ENCODE measurements at regions not wholly inside any gene's neighbourhood (a gene's known extent, or its start where the extent isn't known, plus 50 kb on each side); places are given as distances from the start of the nearest gene placed in this dataset.

GRCh38 chr3:76673171-76673570, 366.7 kb upstream of the ROBO2 start:
- POLR2A ChIA-PET (ENCODE audit: partially characterized antibody) = no interaction called here
- no peak overlapping the region for H2BK120ac ChIP-seq (replicated peaks; ENCODE audit: low read depth, low read length)
- no peak overlapping the region for H4K5ac ChIP-seq (ENCODE audit: insufficient read length, low read depth, low read length)
- no peak overlapping the region for H4K8ac ChIP-seq (ENCODE audit: extremely low read depth, insufficient read depth, low read length)
- no peak overlapping the region for H2AK5ac ChIP-seq (ENCODE audit: low read depth, low read length)
- 89% methylated on average over 4 of the region's 4 CpGs; no CpG with 5 or more reads in 1 of the 2 experiments for WGBS, 2 experiments (ENCODE audit: extremely low coverage in 1 of 2, insufficient coverage in 1 of 2, insufficient read length in 1 of 2, insufficient replicate concordance in 2 of 2, low coverage in 1 of 2, low lambda C conversion rate in 2 of 2, missing lambda C conversion rate in 1 of 2)
- H3K23ac ChIP-seq (ENCODE audit: insufficient read length) = no peak overlapping the region
- no peak overlapping the region for H2BK15ac ChIP-seq (ENCODE audit: low read length)
- no peak overlapping the region for H2BK5ac ChIP-seq (ENCODE audit: low read depth, low read length)
- no peak overlapping the region for H2BK20ac ChIP-seq (ENCODE audit: low read length)
- no peak overlapping the region for H3K18ac ChIP-seq (ENCODE audit: extremely low read depth, low read length)
- no peaks in the 10 kb centered on the region for H4K20me1 ChIP-seq (replicated peaks in 1 of 2; ENCODE audit: control insufficient read depth in 1 of 2, insufficient read depth in 2 of 2, low read length in 2 of 2)
- H2AFZ ChIP-seq (ENCODE audit: low read length) = no peak overlapping the region
- no peak overlapping the region for H3K4me3 ChIP-seq (ENCODE audit: extremely low read depth in 1 of 4, insufficient read depth in 2 of 4, low read depth in 3 of 4, low read length in 4 of 4)
- no peak overlapping the region for H3K27ac ChIP-seq (ENCODE audit: low read depth, low read length)
- no peaks in the 10 kb centered on the region for H3K4me1 ChIP-seq (replicated peaks in 1 of 4; ENCODE audit: control insufficient read depth in 3 of 4, insufficient read depth in 4 of 4, low read length in 3 of 4)
- no peak overlapping the region for H4K91ac ChIP-seq (replicated peaks; ENCODE audit: insufficient read length, low read length)
- no peaks in the 10 kb centered on the region for H3K79me2 ChIP-seq (ENCODE audit: control insufficient read depth in 1 of 2, insufficient read depth in 2 of 2, low read length in 2 of 2)
- FAIRE-seq (no peak), DNase-seq (ENCODE audit: low read depth in 1 of 2, low spot score in 2 of 2) (no peak)
- no peak overlapping the region for H3K4me2 ChIP-seq (ENCODE audit: insufficient read depth in 1 of 2, low read depth in 2 of 2, low read length in 2 of 2)
- H3K14ac ChIP-seq (ENCODE audit: insufficient read length) = no peak overlapping the region
- H3K4ac ChIP-seq (replicated peaks; ENCODE audit: insufficient read length, low read depth, low read length) = no peak overlapping the region
- no peak overlapping the region for H3K56ac ChIP-seq (replicated peaks; ENCODE audit: insufficient read length, low read depth, low read length)
- no peak overlapping the region for H3K9ac ChIP-seq (replicated peaks in 1 of 4; ENCODE audit: extremely low read depth in 1 of 4, low read depth in 3 of 4, low read length in 3 of 4)
- H3K79me1 ChIP-seq (ENCODE audit: low read depth, low read length) = no peaks in the 10 kb centered on the region
- CTCF ChIA-PET (ENCODE audit: partially characterized antibody) = no interaction called here
- no peak overlapping the region for H2BK12ac ChIP-seq (ENCODE audit: low read depth, low read length)
- no peaks in the 10 kb centered on the region for H3K23me2 ChIP-seq (ENCODE audit: low read depth, low read length)
- H3K9me3 ChIP-seq (ENCODE audit: insufficient read depth in 2 of 2, low read depth in 1 of 2, low read length in 1 of 2) = no peaks in the 10 kb centered on the region
- no peaks in the 10 kb centered on the region for H3K27me3 ChIP-seq (replicated peaks in 1 of 4; ENCODE audit: control insufficient read depth in 3 of 4, extremely low read depth in 1 of 4, insufficient read depth in 3 of 4, low read length in 3 of 4)
- H3K36me3 ChIP-seq (ENCODE audit: control insufficient read depth in 2 of 4, insufficient read depth in 4 of 4, low read length in 3 of 4) = no peaks in the 10 kb centered on the region
- TF ChIP-seq CHD2 (IDR thresholded peaks at IDR 0.05; ENCODE audit: low read length) (no peak), KDM1A (IDR thresholded peaks at IDR 0.05; ENCODE audit: borderline replicate concordance, low read length) (no peak), POU5F1 (IDR thresholded peaks at IDR 0.05; ENCODE audit: low read depth, low read length) (no peak), EZH2 (IDR thresholded peaks at IDR 0.05; ENCODE audit: low read depth, low read length, severe bottlenecking) (no peak), ATF2 (IDR thresholded peaks at IDR 0.05; ENCODE audit: low read length) (no peak), GTF2F1 (IDR thresholded peaks at IDR 0.05; ENCODE audit: borderline replicate concordance, low read depth, low read length) (no peak), CTCF (IDR thresholded peaks at IDR 0.05; ENCODE audit: control extremely low read depth in 1 of 3, insufficient read depth in 1 of 3, low read depth in 1 of 3, low read length in 3 of 3) (no peak), RNF2 (IDR thresholded peaks at IDR 0.05; ENCODE audit: borderline replicate concordance, low read depth, low read length, missing control alignments, poor library complexity, severe bottlenecking) (no peak), BRCA1 (IDR thresholded peaks at IDR 0.05; ENCODE audit: low read depth, low read length) (no peak), TAF7 (optimal IDR thresholded peaks at IDR 0.05; ENCODE audit: borderline replicate concordance, low read depth, low read length) (no peak), CREB1 (IDR thresholded peaks at IDR 0.05) (no peak)

Measured in H1 (cell line).